HCT116 (cell line): ENCODE measurements at regions not wholly inside any gene's neighbourhood (a gene's known extent, or its start where the extent isn't known, plus 50 kb on each side); places are given as distances from the start of the nearest gene placed in this dataset.

ENCODE experiments used
- ATAC-seq: fragments of 200-7000 bp; cut with Tn5 transposase; 2 replicates; pipeline ENCODE4 v1.9.1; 2020; ENCODE audit warnings: mild to moderate bottlenecking, moderate library complexity
- BruUV-seq: library from RNA; stranded (reverse); fragments of 400-500 nt; replicated peaks from 2 replicates; lab custom pipeline; 2021; lab: Mats Ljungman, UMichigan
- CTCF ChIA-PET: fragments of 300-600 bp; sonication (Branson Sonifier 250); formaldehyde crosslinking; loops from one replicate; lab custom pipeline; 2021; ENCODE audit warnings: antibody characterized with exemption; lab: Charles Lee
- POLR2A ChIA-PET: fragments of 300-600, 350-600 bp; sonication (Branson Sonifier 250); formaldehyde crosslinking; loops from one replicate; lab custom pipeline; 2021; ENCODE audit warnings: antibody characterized with exemption; lab: Charles Lee
- RAD21 ChIA-PET, 2 experiments: fragments of 300-600 bp; sonication (Branson Sonifier 250); formaldehyde crosslinking; loops; one replicate each; lab custom pipeline; 2023; ENCODE audit warnings: low total read pairs in 2 of 2; ENCODE audit not compliant: uncharacterized antibody in 2 of 2, unreplicated experiment in 2 of 2, low non-redundant PET in 1 of 2; lab: Charles Lee
- DNase-seq: peaks from one replicate; pipeline ENCODE4 v3.0.0-alpha.2; 2010; ENCODE audit warnings: low read depth, low spot score
- H2AFZ ChIP-seq: fragments of 200-600 bp; shearing (Covaris generic), sonication (generic); 2 replicates; pipeline ENCODE4 v1.6.1; 2017; ENCODE audit warnings: low read depth, mixed run types, mixed read lengths, antibody characterized with exemption, low read length; ENCODE audit not compliant: poor library complexity, severe bottlenecking
- H3K27ac ChIP-seq: 2 replicates; pipeline ENCODE4 v1.5.1; 2012; ENCODE audit warnings: low read depth, low read length
- H3K27me3 ChIP-seq: fragments of 200-600 bp; sonication (generic); 2 replicates; pipeline ENCODE4 v1.6.1; 2016; ENCODE audit warnings: mixed run types, low read length, mixed read lengths; ENCODE audit not compliant: insufficient read depth
- H3K36me3 ChIP-seq, 2 experiments: fragments of 200-500 bp in 1 of 2; fragments of 200-600 bp in 1 of 2; sonication (Bioruptor generic) in 1 of 2; sonication (generic) in 1 of 2; 2 replicates each; pipeline versions ENCODE4 v1.5.1 to v1.6.1; 2014 to 2016; ENCODE audit warnings: low read length in 2 of 2, inconsistent platforms in 1 of 2, mixed read lengths in 1 of 2, mixed run types in 1 of 2; ENCODE audit not compliant: insufficient read depth in 2 of 2, control insufficient read depth in 1 of 2
- H3K4me1 ChIP-seq, 2 experiments: fragments of 200-600 bp in 1 of 2; sonication (generic) in 1 of 2; 2 replicates each; pipeline versions ENCODE4 v1.5.1 to v1.6.1; 2012 to 2017; ENCODE audit warnings: low read length in 2 of 2, inconsistent platforms in 1 of 2, mild to moderate bottlenecking in 1 of 2, mixed read lengths in 1 of 2, mixed run types in 1 of 2, moderate library complexity in 1 of 2; ENCODE audit not compliant: insufficient read depth in 2 of 2, control insufficient read depth in 1 of 2
- H3K4me2 ChIP-seq: fragments of 200-600 bp; sonication (generic); 2 replicates; pipeline ENCODE4 v1.6.1; 2017; ENCODE audit warnings: mixed run types, low read length, mixed read lengths
- H3K4me3 ChIP-seq, 2 experiments: fragments of 200-600 bp in 1 of 2; sonication (generic) in 1 of 2; replicated peaks in 1 of 2; 2 replicates each; pipeline ENCODE4 v1.5.1; 2011 to 2016; ENCODE audit warnings: low read length in 2 of 2, control low read depth in 1 of 2, low read depth in 1 of 2, mild to moderate bottlenecking in 1 of 2, mixed read lengths in 1 of 2, mixed run types in 1 of 2
- H3K79me2 ChIP-seq: fragments of 200-600 bp; sonication (generic); 2 replicates; pipeline ENCODE4 v1.6.1; 2017; ENCODE audit warnings: mild to moderate bottlenecking, mixed run types, low read length, moderate library complexity, mixed read lengths; ENCODE audit not compliant: insufficient read depth
- H3K9ac ChIP-seq: fragments of 200-600 bp; sonication (generic); 2 replicates; pipeline ENCODE4 v1.6.1; 2016; ENCODE audit warnings: low read length, mixed read lengths
- H3K9me2 ChIP-seq: fragments of 200-600 bp; sonication (generic), shearing (Covaris generic); 2 replicates; pipeline ENCODE4 v1.6.1; 2017; ENCODE audit warnings: mixed run types, mild to moderate bottlenecking, moderate library complexity; ENCODE audit not compliant: insufficient read depth
- H3K9me3 ChIP-seq, 2 experiments: fragments of 200-500 bp in 1 of 2; fragments of 200-600 bp in 1 of 2; sonication (Bioruptor generic) in 1 of 2; sonication (generic) in 1 of 2; 2 replicates each; pipeline ENCODE4 v1.6.1; 2014 to 2017; ENCODE audit warnings: low read length in 2 of 2, mixed read lengths in 2 of 2, inconsistent platforms in 1 of 2, low read depth in 1 of 2, mild to moderate bottlenecking in 1 of 2, mixed run types in 1 of 2, moderate library complexity in 1 of 2; ENCODE audit not compliant: control insufficient read depth in 1 of 2, insufficient read depth in 1 of 2
- H4K20me1 ChIP-seq: fragments of 200-600 bp; sonication (generic), shearing (Covaris generic); 2 replicates; pipeline ENCODE4 v1.6.1; 2017; ENCODE audit warnings: mixed run types, mild to moderate bottlenecking, moderate library complexity; ENCODE audit not compliant: insufficient read depth
- CBX3 ChIP-seq: IDR thresholded peaks from 2 replicates; pipeline ENCODE4 v1.6.1; 2012; ENCODE audit warnings: low read depth
- CTCF ChIP-seq, 3 experiments: fragments of 200-600 bp in 1 of 3; sonication (generic) in 1 of 3; IDR thresholded peaks in 2 of 3; conservative IDR thresholded peaks in 1 of 3; 2 replicates each; pipeline ENCODE4 v1.5.1; 2012 to 2017; ENCODE audit warnings: low read depth in 2 of 3, low read length in 2 of 3, antibody characterized with exemption in 1 of 3, borderline replicate concordance in 1 of 3, control low read depth in 1 of 3, mild to moderate bottlenecking in 1 of 3, mixed read lengths in 1 of 3, mixed run types in 1 of 3, moderate library complexity in 1 of 3; ENCODE audit not compliant: insufficient read depth in 1 of 3
- ELF1 ChIP-seq: IDR thresholded peaks from 2 replicates; pipeline ENCODE4 v1.6.1; 2012; ENCODE audit warnings: low read depth, borderline replicate concordance
- EZH2 ChIP-seq: fragments of 200-600 bp; sonication (generic); IDR thresholded peaks from 2 replicates; pipeline ENCODE4 v1.6.1; 2017; ENCODE audit warnings: antibody characterized with exemption, mixed run types
- EZH2phosphoT487 ChIP-seq: fragments of 200-600 bp; IDR thresholded peaks from 2 replicates; pipeline ENCODE4 v1.6.1; 2018; ENCODE audit warnings: antibody characterized with exemption, borderline replicate concordance
- FOSL1 ChIP-seq: IDR thresholded peaks from 2 replicates; pipeline ENCODE4 v1.6.1; 2012; ENCODE audit warnings: low read depth
- JUND ChIP-seq: IDR thresholded peaks from 2 replicates; pipeline ENCODE4 v1.6.1; 2012
- POLR2A ChIP-seq: IDR thresholded peaks from 2 replicates; pipeline ENCODE4 v1.7.0; 2011; ENCODE audit warnings: borderline replicate concordance; ENCODE audit not compliant: insufficient read depth, insufficient read length; ENCODE audit errors: extremely low read depth
- POLR2AphosphoS5 ChIP-seq: IDR thresholded peaks from 2 replicates; pipeline ENCODE4 v1.6.1; 2011; ENCODE audit warnings: mild to moderate bottlenecking, low read depth, low read length, moderate library complexity
- RAD21 ChIP-seq: IDR thresholded peaks from 2 replicates; pipeline ENCODE4 v1.6.1; 2012; ENCODE audit warnings: low read depth, mild to moderate bottlenecking
- SIN3A ChIP-seq: IDR thresholded peaks from 2 replicates; pipeline ENCODE4 v1.6.1; 2012; ENCODE audit warnings: low read depth
- SP1 ChIP-seq: IDR thresholded peaks from 2 replicates; pipeline ENCODE4 v1.6.1; 2012; ENCODE audit warnings: low read depth
- SRF ChIP-seq: IDR thresholded peaks from 2 replicates; pipeline ENCODE4 v1.6.1; 2012; ENCODE audit warnings: low read depth
- YY1 ChIP-seq: IDR thresholded peaks from 2 replicates; pipeline ENCODE4 v1.6.1; 2011; ENCODE audit warnings: low read length, low read depth, moderate library complexity, mild to moderate bottlenecking; ENCODE audit not compliant: insufficient replicate concordance; ENCODE audit errors: extremely low read depth
- ZFX ChIP-seq: fragments of 450-650 bp; IDR thresholded peaks from 2 replicates; pipeline ENCODE4 v1.6.1; 2017
- intact Hi-C: fragments of 100-400 bp; cut with micrococcal nuclease; formaldehyde crosslinking; loops from 2 replicates; pipeline ENCODE4 v1.10.0; 2022
- TF ChIP-seq, protein P1 (sequence below): IDR thresholded peaks from 2 replicates; pipeline ENCODE4 v1.6.1; 2012; ENCODE audit warnings: low read depth
- TF ChIP-seq, protein P2 (sequence below): IDR thresholded peaks from 2 replicates; pipeline ENCODE4 v1.6.1; 2011; ENCODE audit warnings: mild to moderate bottlenecking, low read length, moderate library complexity; ENCODE audit not compliant: insufficient replicate concordance; ENCODE audit errors: extremely low read depth
- TF ChIP-seq, protein P3 (sequence below): IDR thresholded peaks from 2 replicates; pipeline ENCODE4 v1.6.1; 2012

GRCh38 chr2:173656086-173656485 is 301.4 kb downstream of the CDCA7 start:
- Histone ChIP-seq H3K4me1 (peaks cover 38 to 61% of the 10 kb centered on the region in 2 experiments), H3K4me3 (no peak overlapping the region), H3K36me3 (no peaks in the 10 kb centered on the region), H4K20me1 (no peaks in the 10 kb centered on the region), H3K79me2 (no peaks in the 10 kb centered on the region), H3K9me2 (no peaks in the 10 kb centered on the region), H2AFZ (no peak overlapping the region), H3K27ac (no peak overlapping the region), H3K4me2 (no peak overlapping the region), H3K9ac (no peak overlapping the region), H3K9me3 (no peaks in the 10 kb centered on the region), H3K27me3 (no peaks in the 10 kb centered on the region)
- RAD21 ChIA-PET, result no interaction called here
- no peak for DNase-seq
- intact Hi-C loops, result no loop called here
- POLR2A ChIA-PET, result no interaction called here
- CTCF ChIA-PET, result no interaction called here
- no peak for TF ChIP-seq CTCF (IDR thresholded peaks at IDR 0.05 in 2 of 3, conservative IDR thresholded peaks at IDR 0.05 in 1 of 3; ENCODE audit: borderline replicate concordance in 1 of 3, insufficient read depth in 1 of 3, low read depth in 2 of 3, low read length in 2 of 3)
- no peak for TF ChIP-seq SRF
- TF ChIP-seq, protein P1, sequence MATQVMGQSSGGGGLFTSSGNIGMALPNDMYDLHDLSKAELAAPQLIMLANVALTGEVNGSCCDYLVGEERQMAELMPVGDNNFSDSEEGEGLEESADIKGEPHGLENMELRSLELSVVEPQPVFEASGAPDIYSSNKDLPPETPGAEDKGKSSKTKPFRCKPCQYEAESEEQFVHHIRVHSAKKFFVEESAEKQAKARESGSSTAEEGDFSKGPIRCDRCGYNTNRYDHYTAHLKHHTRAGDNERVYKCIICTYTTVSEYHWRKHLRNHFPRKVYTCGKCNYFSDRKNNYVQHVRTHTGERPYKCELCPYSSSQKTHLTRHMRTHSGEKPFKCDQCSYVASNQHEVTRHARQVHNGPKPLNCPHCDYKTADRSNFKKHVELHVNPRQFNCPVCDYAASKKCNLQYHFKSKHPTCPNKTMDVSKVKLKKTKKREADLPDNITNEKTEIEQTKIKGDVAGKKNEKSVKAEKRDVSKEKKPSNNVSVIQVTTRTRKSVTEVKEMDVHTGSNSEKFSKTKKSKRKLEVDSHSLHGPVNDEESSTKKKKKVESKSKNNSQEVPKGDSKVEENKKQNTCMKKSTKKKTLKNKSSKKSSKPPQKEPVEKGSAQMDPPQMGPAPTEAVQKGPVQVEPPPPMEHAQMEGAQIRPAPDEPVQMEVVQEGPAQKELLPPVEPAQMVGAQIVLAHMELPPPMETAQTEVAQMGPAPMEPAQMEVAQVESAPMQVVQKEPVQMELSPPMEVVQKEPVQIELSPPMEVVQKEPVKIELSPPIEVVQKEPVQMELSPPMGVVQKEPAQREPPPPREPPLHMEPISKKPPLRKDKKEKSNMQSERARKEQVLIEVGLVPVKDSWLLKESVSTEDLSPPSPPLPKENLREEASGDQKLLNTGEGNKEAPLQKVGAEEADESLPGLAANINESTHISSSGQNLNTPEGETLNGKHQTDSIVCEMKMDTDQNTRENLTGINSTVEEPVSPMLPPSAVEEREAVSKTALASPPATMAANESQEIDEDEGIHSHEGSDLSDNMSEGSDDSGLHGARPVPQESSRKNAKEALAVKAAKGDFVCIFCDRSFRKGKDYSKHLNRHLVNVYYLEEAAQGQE, result no peak
- no peak for TF ChIP-seq CBX3
- TF ChIP-seq RAD21, result no peak
- TF ChIP-seq, protein P2, sequence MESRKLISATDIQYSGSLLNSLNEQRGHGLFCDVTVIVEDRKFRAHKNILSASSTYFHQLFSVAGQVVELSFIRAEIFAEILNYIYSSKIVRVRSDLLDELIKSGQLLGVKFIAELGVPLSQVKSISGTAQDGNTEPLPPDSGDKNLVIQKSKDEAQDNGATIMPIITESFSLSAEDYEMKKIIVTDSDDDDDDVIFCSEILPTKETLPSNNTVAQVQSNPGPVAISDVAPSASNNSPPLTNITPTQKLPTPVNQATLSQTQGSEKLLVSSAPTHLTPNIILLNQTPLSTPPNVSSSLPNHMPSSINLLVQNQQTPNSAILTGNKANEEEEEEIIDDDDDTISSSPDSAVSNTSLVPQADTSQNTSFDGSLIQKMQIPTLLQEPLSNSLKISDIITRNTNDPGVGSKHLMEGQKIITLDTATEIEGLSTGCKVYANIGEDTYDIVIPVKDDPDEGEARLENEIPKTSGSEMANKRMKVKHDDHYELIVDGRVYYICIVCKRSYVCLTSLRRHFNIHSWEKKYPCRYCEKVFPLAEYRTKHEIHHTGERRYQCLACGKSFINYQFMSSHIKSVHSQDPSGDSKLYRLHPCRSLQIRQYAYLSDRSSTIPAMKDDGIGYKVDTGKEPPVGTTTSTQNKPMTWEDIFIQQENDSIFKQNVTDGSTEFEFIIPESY, result no peak
- TF ChIP-seq EZH2, result no peak
- no peak for TF ChIP-seq EZH2phosphoT487
- TF ChIP-seq ZFX, result no peak
- TF ChIP-seq POLR2AphosphoS5, result no peak
- no peak for TF ChIP-seq POLR2A
- TF ChIP-seq JUND, result no peak
- TF ChIP-seq YY1, result no peak
- TF ChIP-seq, protein P3, sequence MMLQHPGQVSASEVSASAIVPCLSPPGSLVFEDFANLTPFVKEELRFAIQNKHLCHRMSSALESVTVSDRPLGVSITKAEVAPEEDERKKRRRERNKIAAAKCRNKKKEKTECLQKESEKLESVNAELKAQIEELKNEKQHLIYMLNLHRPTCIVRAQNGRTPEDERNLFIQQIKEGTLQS, result no peak
- TF ChIP-seq SIN3A, result no peak
- TF ChIP-seq FOSL1, result no peak
- no peak for TF ChIP-seq SP1
- no peak for TF ChIP-seq ELF1
- no TSS peak for BruUV-seq
- no peak for ATAC-seq
